H1 (cell line): ENCODE measurements at regions not wholly inside any gene's neighbourhood (a gene's known extent, or its start where the extent isn't known, plus 50 kb on each side); places are given as distances from the start of the nearest gene placed in this dataset.

ENCODE experiments used
- BRCA1 ChIP-seq: IDR thresholded peaks from 2 replicates; pipeline ENCODE4 v1.6.1; 2012; ENCODE audit warnings: low read depth, low read length, improper control_type of control experiment
- CHD2 ChIP-seq: IDR thresholded peaks from 2 replicates; pipeline ENCODE4 v1.6.1; 2012; ENCODE audit warnings: low read length, improper control_type of control experiment
- FOSL1 ChIP-seq: IDR thresholded peaks from 2 replicates; pipeline ENCODE4 v1.6.1; 2011; ENCODE audit warnings: mild to moderate bottlenecking, low read depth, low read length, moderate library complexity; ENCODE audit not compliant: insufficient read depth
- KDM1A ChIP-seq: fragments of 200-600, 300-600 bp; sonication (generic); IDR thresholded peaks from 2 replicates; pipeline ENCODE4 v1.7.1; 2016; ENCODE audit warnings: mild to moderate bottlenecking, low read length, borderline replicate concordance
- SIRT6 ChIP-seq: IDR thresholded peaks from one replicate; pipeline ENCODE4 v1.7.1; 2012; ENCODE audit warnings: low read length, inconsistent platforms
- SIX5 ChIP-seq: IDR thresholded peaks from 2 replicates; pipeline ENCODE4 v1.6.1; 2011; ENCODE audit warnings: mild to moderate bottlenecking, low read depth, low read length

DNA sequence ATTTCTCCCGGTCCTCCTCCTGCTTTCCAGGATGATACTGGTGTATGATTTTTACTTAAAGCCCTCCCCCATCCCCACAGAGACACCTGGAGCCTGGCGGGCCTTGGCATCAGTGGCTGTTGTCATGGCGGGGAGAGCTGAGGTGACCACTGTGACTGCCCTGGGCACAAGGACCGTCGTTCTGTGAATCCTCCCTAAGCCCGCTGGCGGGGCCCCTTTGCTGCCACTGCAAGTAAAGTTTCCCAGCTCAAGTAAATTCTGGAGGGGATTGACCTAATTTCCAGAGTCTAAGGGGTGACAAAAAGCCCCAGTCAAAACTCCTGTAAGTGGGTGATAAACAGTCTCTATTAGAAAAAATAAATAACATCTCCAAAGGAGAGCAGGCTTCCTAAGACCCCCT lies 393.2 kb upstream of the PODXL start (continued):
- no peak for TF ChIP-seq CHD2
- no peak for TF ChIP-seq SIRT6
- no peak for TF ChIP-seq BRCA1
- TF ChIP-seq SIX5, result no peak
- no peak for TF ChIP-seq KDM1A
- TF ChIP-seq FOSL1, result no peak
